ENCODE measurements at regions not wholly inside any gene's neighbourhood (a gene's known extent, or its start where the extent isn't known, plus 50 kb on each side); places are given as distances from the start of the nearest gene placed in this dataset.

DNA sequence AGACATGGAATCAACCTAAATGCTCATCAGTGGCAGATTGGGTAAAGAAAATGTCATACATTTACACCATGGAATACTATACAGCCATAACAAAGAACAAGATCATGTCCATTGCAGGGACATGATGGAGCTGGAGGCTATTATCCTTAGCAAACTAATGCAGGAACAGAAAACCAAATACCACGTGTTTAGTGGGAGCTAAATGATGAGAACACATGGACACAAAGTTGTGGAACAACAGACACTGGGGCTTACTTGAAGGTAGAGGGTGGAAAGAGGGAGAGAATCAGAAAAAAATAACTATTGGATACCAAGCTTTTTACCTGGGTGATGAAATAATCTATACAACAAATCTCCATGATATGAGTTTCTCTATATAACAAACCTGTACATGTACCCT lies 701.3 kb downstream of the TBC1D32 start:
- no peak for DNase-seq (ENCODE audit: low spot score)

DNA sequence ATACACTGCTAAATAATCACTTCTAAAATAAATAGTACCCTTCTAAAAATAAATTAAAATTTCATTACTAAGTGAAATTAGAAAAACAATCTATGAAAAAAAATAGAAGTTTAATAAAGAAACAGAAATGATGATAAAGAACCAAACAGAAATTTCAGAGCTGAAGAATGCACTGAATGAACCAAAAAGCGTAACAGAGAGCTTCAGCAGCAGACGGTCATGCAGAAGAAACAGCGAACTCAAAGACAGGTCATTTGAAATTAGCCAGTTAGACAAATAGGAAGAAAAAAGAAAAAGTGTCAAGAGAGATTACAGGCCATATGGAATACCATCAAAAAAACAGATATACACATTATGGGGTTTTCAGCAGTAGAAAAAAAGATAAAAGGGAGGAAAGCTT lies 706.7 kb downstream of the TBC1D32 start:
- no peak for DNase-seq (ENCODE audit: low spot score)

DNA sequence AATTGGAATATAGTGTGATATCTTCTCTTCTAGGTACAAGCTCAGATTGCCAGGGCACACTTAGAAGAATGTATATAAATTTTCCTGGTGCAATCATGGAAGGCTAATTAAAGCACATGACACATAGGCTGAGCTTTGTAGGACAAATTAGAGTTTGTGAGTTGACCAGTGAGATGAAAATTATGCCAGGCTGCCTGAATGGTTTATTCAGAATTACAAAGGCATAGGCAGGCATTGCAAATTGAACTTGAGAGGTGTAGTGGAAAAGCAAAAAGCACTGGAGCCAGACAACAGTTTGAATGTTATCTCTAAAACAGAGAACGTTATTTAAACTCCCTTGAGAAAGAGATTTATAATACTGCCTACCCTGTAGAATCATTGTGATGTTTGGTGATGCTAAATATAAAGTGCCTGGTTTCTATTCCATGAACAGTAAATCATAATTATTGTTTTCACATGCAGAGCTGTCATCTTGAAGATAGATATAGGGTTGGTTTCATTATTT lies 712.1 kb downstream of the TBC1D32 start:
- no peak for DNase-seq (ENCODE audit: low spot score)

DNA sequence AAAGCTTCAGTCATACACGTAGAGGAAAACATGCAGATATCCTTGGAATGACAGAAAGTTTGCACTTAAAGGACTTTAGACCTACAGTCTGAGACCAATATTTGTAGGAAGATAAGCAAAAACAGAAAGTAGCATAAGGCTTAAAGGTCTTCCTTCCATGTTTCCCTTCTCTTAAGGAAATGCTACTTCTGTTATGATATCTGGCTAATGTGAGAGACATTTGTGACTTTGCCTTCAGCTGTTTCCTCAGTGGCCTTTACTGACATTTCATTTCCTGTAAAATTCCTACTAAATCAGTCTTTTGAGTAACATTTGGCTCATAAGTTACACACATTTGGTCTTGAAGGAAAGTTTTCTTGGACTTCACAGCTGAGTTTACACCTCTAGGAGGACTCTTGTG lies 713.4 kb downstream of the TBC1D32 start:
- DNase-seq (ENCODE audit: low spot score) = no peak

DNA sequence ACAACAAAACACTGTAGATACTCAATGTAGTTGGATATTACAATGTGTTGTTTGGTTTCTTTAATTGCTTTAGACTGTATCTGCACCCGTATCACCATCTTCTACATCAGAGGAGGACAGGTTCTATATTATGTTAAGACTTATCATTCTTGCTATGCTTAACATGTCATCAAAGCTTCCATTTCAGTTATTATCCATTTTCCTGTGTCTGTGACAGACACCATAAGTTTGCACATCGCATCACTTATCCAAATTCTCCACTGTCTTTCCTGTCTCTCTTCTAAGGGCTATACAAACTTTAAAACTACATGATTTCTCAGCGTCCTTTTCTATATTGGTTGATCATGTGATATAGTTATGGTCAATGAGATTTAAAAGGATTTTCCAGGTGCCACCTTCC lies 719.0 kb downstream of the TBC1D32 start:
- DNase-seq (ENCODE audit: low spot score) = no peak

DNA sequence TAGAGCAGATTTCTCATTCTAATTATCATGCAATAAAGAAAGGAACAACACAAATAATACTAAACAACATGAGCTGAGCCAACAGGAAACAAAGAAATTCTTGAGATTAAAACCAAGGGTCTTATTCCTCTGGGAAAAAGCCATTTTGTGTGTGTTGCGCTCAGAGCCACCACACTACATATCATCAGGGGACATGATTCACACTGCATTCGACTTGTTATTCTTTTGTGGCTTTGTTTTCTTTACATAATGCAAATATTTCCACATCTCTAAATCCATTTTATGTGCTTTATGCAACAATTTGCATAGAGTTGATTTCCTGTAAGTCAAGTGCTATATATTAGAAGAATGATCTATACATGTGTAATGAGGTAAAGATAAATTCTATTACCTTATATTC lies 719.6 kb downstream of the TBC1D32 start:
- no peak for DNase-seq (ENCODE audit: low spot score)

DNA sequence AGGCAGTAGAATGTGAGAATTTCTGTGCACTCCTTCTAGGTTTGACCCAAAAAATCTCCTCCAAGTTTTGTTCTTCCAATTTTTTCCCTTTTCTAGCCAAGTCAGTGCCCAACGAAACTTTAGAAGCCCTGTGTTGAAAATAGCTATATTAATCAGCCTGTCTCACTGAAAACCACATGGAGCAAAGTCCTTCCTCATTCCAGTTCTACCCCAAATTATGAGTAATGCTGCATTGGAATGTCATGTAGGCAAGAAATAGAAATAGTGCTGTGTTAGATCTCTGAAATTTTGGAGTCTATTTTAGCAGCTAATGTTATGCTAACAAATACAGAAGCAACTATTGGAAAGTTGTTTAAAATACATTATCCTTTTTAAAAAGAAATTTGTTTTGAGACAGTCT lies 725.5 kb downstream of the TBC1D32 start:
- DNase-seq (ENCODE audit: low spot score) = no peak

DNA sequence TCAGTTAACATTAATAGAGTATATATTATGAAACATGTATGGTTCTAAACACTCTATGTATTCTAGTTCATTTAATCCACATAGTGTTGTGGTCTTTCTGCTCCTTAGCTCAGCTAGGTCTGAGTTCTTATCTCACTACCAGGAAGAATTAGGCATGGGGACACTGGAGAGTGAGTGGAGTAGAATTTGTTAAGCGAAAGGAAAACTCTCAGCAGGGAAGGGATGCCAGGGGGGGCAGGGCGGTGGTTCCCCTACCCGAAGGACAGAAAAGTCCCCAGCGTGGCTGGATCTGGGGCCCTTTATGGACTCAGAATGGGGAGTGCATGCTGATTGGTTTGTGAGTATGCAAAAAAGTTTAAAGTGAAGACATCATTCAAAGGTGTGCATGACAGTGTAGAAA lies 727.5 kb downstream of the TBC1D32 start:
- no peak for DNase-seq (ENCODE audit: low spot score)

DNA sequence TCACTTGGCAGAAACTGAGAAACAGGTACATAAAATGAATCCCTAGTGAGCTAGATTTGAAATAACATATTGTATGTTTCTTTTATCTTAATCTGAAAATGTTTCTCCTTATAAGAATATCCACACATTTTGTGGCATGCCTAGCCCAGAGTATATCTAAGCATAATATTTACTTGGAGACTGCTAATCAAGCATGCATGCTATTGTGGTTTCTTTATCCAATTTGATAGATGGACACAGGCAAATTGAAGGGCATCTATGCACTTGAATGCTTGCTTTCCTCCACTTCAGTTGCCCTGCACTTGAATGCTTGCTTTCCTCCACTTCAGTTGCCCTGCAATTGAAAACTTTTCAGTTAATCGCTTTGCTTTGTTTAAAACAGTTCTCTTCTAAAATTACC lies 729.8 kb downstream of the TBC1D32 start:
- no peak for DNase-seq (ENCODE audit: low spot score)

DNA sequence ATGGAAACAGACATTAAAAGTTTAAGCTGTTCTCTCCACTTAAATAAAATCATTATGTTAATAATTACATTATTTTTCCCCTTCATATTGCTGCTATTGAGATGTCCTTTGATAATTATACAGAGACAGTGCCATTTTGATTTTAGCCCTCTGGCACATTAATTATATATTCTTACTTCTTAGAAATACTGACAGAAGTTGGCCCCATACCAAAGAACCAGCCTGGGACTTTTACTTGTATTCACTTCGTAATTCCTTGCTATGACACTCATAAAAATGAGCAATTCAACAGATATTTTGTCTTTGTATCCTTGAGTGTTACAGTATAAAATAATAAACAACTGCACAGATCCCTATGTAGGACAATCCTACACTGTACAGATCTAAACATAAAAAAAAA lies 743.7 kb downstream of the TBC1D32 start:
- no peak for DNase-seq (ENCODE audit: low spot score)

DNA sequence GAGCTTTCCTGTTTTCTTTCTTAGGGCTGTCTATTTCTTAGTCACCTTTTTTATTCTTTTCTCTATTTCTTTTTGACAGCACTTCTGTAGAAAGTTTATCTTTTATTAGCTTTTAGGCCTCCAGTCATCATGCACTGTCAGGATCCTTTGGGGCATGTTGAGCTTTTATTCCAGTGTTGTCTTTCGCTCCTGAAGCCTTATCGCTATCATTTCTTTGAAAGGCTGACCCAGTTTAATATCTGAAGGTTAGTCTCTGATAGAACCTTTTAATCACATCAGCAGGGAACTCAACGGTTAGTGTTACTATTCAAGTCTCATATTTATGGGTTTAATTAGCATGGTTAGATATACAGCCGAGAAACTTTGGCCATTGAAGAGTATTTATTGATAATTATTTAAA lies 745.9 kb downstream of the TBC1D32 start:
- DNase-seq (ENCODE audit: low spot score) = no peak

DNA sequence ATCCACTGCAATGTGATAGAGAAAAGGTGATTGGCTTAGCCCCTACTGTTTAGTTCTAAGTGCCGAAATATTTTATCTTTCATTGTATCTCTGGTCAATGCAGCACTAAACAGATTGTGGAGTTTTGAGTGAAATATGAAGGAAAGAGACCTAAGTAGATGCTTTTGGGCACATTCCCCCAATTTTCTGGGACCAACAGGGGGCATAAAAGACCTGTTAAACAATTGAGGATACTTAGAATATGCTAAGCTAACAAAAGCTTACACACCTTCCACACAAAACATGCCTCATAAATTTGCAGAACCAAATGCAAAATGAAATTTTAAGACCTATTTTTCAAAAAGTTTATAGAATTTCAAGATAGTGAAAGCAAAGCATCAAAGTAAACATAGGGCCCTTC lies 746.9 kb downstream of the TBC1D32 start:
- DNase-seq (ENCODE audit: low spot score) = no peak

DNA sequence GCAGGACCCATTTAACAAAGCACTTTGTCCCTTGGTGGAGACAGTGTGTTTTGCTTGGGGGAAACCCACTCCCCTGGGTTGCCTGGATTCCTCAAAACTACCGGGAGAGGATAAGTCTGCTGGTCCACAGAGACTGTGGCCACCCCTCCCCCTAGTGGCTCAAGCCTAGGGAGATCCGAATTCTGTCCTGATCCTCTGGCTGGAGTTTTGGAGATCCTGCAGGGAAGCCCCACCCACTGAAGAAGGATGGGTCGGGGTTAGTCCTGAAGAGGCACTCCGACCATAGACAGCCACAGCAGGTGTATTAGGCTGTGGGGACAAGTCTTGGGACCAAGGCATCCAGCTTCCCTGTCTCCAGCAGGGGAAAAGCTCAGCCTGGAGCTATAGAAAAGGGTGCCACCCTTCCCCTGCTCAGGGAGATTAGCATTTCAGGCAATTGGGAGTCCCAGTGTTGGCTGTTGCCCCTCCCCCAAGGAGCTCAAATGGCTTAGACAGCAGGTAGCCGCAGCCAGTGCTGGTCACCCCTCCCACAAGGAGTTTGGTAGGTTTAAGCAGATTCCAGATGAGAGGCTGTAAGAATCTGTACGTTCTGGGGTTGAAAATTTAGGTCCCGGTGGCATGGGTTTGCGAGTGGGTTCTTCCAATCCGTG lies 750.0 kb downstream of the TBC1D32 start:
- no peak for DNase-seq (ENCODE audit: low spot score)

DNA sequence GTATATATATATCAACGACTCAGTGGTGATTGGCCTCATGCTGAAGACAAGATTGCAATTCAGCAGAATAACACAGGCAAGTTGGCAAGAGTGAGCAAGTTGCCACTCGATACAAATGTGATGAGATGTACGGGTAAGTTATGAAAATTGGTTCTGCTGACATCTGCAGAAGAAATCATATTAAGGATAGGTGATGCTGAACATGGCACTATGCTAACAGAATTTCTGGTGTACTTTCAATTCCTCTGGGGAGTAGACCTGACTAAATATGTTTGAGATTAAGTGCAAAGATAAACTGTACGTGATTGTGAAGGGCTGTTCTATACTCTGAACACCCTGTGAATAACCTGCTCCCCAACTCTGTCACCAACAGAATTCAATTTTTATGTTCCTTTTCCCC lies 758.2 kb downstream of the TBC1D32 start:
- no peak for DNase-seq (ENCODE audit: low spot score)

DNA sequence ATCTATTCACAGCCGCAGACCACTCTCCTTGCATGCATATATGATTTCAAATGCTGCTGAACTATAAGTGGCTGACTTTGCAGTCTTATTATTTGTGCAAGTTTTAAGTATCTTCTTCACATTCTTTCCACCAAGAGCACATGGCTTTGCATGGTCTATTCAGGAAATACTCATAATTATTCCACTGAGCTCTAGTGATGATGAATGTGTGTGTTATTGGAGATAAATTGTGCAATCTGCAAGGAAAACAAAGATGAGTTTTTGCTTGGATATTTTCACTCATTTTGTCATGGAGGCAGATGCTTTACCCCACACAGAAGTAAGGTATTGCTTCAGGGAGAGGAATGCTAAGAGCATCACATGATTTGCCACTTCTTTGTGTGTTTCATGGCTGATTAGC lies 764.6 kb downstream of the TBC1D32 start:
- DNase-seq (ENCODE audit: low spot score) = no peak

DNA sequence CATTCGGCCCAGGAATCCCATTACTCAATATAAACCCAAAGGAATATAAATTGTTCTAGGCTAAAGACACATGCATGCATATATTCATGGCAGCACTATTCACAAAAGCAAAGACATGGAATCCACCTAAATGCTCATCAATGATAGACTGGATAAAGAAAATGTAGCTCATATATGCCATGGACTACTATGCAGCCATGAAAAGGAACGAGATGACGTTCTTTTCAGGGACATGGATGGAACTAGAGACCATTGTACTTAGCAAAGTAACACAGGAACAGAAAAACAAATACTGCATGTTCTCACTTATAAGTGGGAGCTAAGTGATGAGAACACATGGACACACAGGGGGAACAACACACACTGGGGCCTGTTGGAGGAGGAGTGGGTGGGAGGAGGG lies 769.5 kb downstream of the TBC1D32 start:
- no peak for DNase-seq (ENCODE audit: low spot score)

DNA sequence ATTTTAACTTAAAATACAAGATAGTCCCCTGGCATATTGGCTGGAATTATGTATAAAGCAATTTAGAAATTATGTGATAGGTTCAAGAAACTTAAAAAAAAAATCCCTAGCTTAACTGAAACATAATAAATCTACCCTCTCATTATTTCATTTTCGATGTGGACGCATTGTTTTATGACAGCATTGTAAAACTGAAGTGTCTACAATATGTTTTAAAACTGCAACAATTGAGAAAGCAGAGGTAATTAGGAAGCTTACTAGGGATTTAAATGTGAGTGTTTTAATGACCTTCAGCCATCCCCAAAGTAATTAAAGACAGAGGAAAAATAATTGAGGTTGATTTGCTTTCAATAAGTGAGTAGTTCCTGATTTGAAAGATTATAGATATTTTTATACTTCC lies 776.0 kb downstream of the TBC1D32 start:
- no peak for DNase-seq (ENCODE audit: low spot score)

DNA sequence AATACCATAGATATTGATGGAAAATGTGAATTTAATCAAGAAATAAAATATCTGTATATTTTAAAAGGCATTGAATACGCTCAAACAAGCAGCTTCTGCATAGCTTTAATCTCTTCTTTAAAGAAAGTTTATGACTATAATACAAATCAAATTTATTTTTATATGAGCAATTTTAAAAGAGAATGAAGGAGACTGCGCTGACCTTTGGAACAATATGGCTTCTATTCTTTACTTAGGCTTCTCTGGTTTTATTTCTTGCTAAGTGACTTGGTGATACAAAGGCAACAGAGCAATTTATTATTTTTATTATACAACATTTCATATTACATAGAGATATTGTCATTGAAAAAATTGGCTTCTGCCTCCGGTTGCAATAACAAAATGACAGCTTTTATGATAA lies 776.7 kb downstream of the TBC1D32 start:
- no peak for DNase-seq (ENCODE audit: low spot score)

DNA sequence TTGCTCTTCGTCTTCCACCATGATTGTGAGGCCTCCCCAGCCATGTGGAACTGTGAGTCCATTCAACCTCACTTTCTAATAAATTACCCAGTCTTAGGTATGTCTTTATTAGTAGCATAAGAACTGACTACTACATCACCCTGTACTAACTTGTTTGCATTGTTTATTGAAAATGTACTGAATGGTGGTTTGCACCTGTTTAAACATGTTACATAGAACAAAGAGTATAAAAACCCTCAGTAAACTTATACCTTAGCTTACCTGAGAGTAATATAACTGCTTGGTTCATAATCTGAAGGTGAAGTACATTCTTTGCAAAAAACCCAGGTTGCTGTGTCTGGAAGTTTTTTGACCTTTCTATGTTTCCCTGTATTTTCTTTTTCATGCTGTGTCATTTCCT lies 777.8 kb downstream of the TBC1D32 start:
- no peak for DNase-seq (ENCODE audit: low spot score)

DNA sequence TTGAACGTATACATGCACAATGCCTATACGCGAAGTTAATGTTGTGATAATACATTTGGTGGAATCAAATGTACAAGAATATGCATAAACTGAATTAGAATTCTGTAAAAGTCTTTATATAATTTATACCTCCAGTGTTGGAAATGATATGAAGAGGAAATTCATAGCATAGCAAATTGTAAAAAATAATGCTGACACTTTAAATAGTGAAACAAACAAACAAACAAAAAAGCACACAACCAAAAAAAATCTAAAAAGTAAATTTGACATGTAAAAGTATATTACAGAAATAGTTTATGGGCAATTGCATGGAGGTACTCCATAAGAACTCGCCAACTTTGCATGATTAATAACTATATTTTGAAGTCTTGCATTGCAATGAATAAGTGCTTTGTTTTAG lies 780.9 kb downstream of the TBC1D32 start:
- DNase-seq (ENCODE audit: low spot score) = no peak

DNA sequence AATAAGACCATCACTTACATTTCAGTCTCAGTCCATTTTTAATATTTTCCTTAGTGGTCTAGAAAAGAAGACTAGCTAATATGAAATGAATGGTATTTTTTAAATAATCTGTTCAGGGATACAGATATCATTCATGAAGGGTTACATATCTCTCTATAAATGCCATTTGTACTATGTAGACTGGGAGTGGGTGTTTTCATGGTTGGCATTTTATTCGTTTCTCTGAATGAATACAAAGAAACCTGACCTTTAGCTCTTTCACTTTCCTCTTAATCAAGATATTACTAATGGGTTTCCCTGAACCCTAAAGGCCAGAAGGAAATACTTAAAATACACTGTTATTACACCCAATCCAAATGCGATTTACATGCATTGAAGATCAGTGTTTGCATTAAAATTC lies 788.9 kb downstream of the TBC1D32 start:
- DNase-seq (ENCODE audit: low spot score) = no peak

DNA sequence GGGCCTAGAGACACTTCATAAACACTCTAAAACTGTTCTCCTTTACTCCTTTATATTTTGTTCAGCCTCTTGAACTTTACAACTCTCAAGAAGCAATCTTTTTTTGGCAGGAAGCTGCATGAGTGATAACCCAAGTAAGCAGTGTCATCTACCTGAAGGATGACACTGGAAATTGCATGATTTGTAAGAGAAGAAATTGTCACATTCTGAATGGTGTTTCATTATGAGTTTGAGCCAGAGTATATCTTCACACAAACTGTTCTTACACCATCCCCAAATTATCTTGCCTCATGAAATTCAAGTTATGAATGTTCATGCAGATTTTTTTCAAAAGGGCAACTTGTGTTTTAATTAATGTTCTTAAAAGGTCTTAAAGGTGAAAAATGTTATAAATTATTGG lies 799.3 kb downstream of the TBC1D32 start:
- no peak for DNase-seq (ENCODE audit: low spot score)

DNA sequence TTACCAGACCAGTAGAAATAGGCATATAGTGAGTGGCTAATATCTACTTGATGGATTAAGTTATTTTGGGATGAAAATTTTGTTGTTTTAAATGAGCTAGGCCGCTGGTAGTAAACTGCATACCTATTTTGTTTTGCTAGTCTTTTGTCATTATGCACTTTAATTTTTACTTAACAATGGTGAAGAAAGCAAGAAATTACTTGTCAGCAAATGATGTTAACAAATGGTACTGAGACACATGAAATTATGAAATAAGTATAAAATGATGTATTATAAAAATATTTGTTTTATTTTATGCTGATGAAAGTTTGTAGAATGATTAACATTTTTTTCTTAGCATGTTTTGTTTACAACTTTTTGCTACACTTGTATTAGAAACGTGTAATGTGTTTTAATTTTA lies 807.7 kb downstream of the TBC1D32 start:
- no peak for DNase-seq (ENCODE audit: low spot score)

DNA sequence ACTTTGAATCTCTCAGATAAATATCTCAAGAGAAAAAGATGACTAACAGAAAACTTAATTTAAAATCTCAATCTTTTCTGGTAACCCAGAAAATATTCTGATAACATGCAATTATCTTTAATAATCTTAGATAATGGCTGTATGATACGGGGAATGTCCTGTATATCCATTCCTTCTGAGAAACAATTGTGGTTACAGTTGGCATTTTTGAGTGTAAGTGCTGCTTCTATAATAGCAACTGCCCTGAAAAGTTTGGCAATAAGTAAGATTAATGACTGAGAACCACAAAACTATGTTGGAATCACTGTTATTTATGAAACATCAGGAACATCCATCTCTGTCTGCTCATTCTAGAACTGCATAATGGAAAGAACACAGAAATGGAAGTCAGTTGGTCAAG lies 819.7 kb downstream of the TBC1D32 start:
- DNase-seq (ENCODE audit: low spot score) = no peak

DNA sequence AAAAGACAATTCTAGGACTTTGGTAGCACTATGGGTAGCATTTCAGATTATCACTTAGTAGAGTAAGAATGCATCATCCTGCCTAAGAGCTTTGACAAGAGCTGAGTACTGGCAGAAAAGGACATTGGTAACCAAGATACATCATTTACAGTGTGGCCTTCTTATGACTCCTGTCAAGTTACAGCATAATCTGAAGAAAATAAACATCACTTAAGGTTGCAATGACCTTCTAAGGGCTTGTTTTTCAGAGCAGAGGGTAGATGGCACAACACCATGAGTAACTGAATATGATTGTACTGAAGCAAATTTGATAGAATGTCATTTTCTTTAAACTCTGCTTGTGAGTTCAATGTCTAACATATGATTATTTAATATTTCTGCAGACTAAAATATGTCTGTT lies 822.6 kb downstream of the TBC1D32 start:
- DNase-seq (ENCODE audit: low spot score) = no peak
